NCI-H2227 (cell line): ENCODE measurements at regions not wholly inside any gene's neighbourhood (a gene's known extent, or its start where the extent isn't known, plus 50 kb on each side); places are given as distances from the start of the nearest gene placed in this dataset.
A peak's percentile ranks its signal among the peaks of the same experiment; 100 is the strongest.
"Not testable (repeated sequence)": the region's sequence is repeated elsewhere in the genome, so short reads cannot be mapped to it uniquely, and the experiment has no call there.

Experiments used
- DNase-seq: peaks from one replicate; lab custom pipeline; 2025; ENCODE audit not compliant: unreplicated experiment; lab: John Stamatoyannopoulos, UW

- no peak for DNase-seq
Measured at GRCh38 chr5:83810511-83810910, 89.9 kb upstream of the HAPLN1 start.

- DNase-seq, result no peak
Measured at GRCh38 chr5:83802686-83803085, 82.0 kb upstream of the HAPLN1 start.

GRCh38 chr5:83800201-83800600 is 79.5 kb upstream of the HAPLN1 start:
- no peak for DNase-seq

GRCh38 chr5:83799020-83799419 is 78.4 kb upstream of the HAPLN1 start:
- not testable (repeated sequence) for DNase-seq

GRCh38 chr5:83789371-83789770 is 68.7 kb upstream of the HAPLN1 start:
- no peak for DNase-seq

- no peak for DNase-seq
Measured at GRCh38 chr5:83787631-83788030, 67.0 kb upstream of the HAPLN1 start.

- no peak for DNase-seq
Measured at GRCh38 chr5:83785176-83785668, 64.6 kb upstream of the HAPLN1 start.

GRCh38 chr5:83780699-83781350 is 60.2 kb upstream of the HAPLN1 start:
- peak; percentile 12 for DNase-seq

- no peak for DNase-seq
Measured at GRCh38 chr5:83777856-83778255, 57.2 kb upstream of the HAPLN1 start.

GRCh38 chr5:83776437-83777031 is 55.9 kb upstream of the HAPLN1 start:
- no peak for DNase-seq
